ENCODE measurements at regions not wholly inside any gene's neighbourhood (a gene's known extent, or its start where the extent isn't known, plus 50 kb on each side); places are given as distances from the start of the nearest gene placed in this dataset.

DNA sequence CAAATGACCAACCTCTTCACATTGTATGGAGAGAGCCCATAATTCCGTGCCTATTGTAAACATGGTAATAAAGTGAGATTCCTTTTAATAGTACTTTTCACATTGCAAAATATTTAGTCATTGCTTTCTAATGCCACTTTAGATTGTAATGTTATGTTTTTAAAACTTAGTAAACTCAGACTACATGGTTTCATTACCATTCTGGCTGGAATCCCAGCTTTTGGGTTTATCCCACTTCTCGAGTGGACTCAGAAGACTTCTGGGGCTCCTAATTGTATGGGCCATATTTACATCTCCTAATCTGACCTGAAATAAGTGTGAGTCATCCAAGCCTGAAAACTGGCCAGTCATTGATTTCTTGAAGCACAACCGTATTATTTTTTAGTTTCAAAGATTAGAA is 217.6 kb downstream of the CAAP1 start:
- no peaks in the 10 kb centered on the region for H3K4me1 ChIP-seq (ENCODE audit: insufficient read depth, low read length)
- H3K27me3 Mint-ChIP-seq, result no peaks in the 10 kb centered on the region
- H3K9me3 Mint-ChIP-seq, result no peaks in the 10 kb centered on the region
- POLR2A ChIA-PET, result no interaction called here
- no peak for TF ChIP-seq CTCF (IDR thresholded peaks at IDR 0.05)
- no peak overlapping the region for H3K4me3 ChIP-seq (ENCODE audit: low read length)
- H3K9me3 ChIP-seq (ENCODE audit: control insufficient read depth in 1 of 2, insufficient read depth in 1 of 2, low read length in 2 of 2), result no peaks in the 10 kb centered on the region
- no peak overlapping the region for H3K27ac ChIP-seq (ENCODE audit: low read depth in 1 of 2, low read length in 2 of 2)
- H3K27me3 ChIP-seq (ENCODE audit: control insufficient read depth in 1 of 2, insufficient read depth in 2 of 2, low read length in 2 of 2), result no peaks in the 10 kb centered on the region
- H3K36me3 ChIP-seq (ENCODE audit: insufficient read depth, low read length), result no peaks in the 10 kb centered on the region
- H3K36me3 Mint-ChIP-seq (ENCODE audit: low read depth), result no peaks in the 10 kb centered on the region
- intact Hi-C loops (cut with DNase I, micrococcal nuclease), result no loop called here
- H3K4me1 Mint-ChIP-seq (ENCODE audit: low read depth), result no peaks in the 10 kb centered on the region
- CTCF ChIA-PET, result no interaction called here
- H3K27ac Mint-ChIP-seq, result no peak overlapping the region
- no peak for DNase-seq
- ATAC-seq (ENCODE audit: poor library complexity), result no peak
- H3K4me3 Mint-ChIP-seq, result no peak overlapping the region

DNA sequence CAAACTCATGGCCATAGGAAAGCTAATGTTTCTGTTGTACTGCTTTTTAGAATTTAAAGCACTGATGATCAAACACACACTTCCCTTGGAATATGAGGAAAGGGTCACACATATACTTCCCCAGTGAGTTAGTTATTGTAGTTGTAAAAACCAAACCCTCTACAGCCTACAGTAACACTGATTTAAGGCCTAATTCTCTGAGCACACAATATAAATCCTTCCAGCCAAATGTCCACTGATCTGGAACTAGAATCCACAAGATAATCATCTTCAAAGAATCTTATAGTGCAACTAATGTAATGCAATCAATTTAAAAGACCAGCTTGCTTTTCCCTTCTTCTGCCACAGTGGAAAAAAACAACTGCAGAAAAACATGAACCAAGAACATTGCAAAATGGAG is 219.3 kb downstream of the CAAP1 start:
- TF ChIP-seq CTCF (IDR thresholded peaks at IDR 0.05), result no peak
- H3K9me3 Mint-ChIP-seq, result no peaks in the 10 kb centered on the region
- no peaks in the 10 kb centered on the region for H3K27me3 Mint-ChIP-seq
- ATAC-seq (ENCODE audit: poor library complexity) (no peak), DNase-seq (no peak)
- no peak overlapping the region for H3K4me3 Mint-ChIP-seq
- Histone ChIP-seq H3K4me3 (ENCODE audit: low read length) (no peak overlapping the region), H3K36me3 (ENCODE audit: insufficient read depth, low read length) (no peaks in the 10 kb centered on the region), H3K27ac (ENCODE audit: low read depth in 1 of 2, low read length in 2 of 2) (no peak overlapping the region), H3K4me1 (ENCODE audit: insufficient read depth, low read length) (no peaks in the 10 kb centered on the region), H3K27me3 (ENCODE audit: control insufficient read depth in 1 of 2, insufficient read depth in 2 of 2, low read length in 2 of 2) (no peaks in the 10 kb centered on the region), H3K9me3 (ENCODE audit: control insufficient read depth in 1 of 2, insufficient read depth in 1 of 2, low read length in 2 of 2) (no peaks in the 10 kb centered on the region)
- H3K36me3 Mint-ChIP-seq (ENCODE audit: low read depth), result no peaks in the 10 kb centered on the region
- H3K27ac Mint-ChIP-seq, result no peak overlapping the region
- ChIA-PET POLR2A (no interaction called here), CTCF (interaction anchor here (1.6 kb wide), 1 partner anchor 17 kb away, joined by 5 read pairs; no protein-coding TSS in a partner anchor)
- no peaks in the 10 kb centered on the region for H3K4me1 Mint-ChIP-seq (ENCODE audit: low read depth)
- intact Hi-C loops (cut with DNase I, micrococcal nuclease), result no loop called here

DNA sequence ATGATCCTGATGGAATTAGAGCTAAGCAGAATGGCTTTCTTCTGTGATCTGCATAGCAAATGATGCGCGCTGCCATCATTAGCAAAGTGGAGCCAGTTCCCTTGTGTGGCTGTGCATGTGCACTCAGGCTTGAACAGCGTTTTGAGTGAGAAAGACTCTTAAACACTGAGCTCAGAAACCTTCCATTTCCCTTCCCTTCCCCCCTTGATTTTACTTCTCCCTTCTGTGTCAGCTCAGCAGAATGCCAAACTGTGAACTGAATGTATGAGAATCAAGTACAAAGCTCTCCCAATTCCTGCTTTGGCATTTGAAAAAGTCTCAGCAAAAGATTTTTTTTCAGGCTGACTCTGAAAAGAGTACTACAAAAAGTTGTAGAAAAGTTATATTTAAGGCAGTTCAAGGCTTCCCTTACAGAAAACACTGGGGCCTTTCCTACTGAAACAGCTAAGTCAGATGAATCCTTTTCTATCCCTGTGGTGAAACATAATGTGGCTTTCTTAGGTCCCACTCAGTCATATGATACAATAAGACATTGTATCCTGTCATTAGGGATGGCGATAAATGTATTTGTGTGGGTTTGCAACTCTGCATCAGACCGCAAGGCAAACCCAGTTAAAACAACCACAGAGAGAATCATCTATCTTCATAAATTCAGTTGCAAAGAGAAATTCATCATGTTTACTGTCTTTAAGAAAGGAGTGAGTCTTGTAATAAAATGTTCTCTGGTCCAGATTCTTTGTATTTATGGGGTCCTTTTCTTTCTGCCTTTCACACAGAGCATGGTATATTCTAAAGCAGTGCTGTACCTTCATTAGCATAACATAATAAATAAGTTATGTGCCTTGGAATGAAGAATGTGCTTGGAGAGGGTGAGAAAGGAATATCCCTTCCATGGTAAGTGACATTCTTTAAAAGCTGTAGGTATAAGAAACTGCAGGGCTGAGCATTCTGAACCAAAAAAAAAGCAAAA is 222.6 kb downstream of the CAAP1 start:
- no peak overlapping the region for H3K4me3 Mint-ChIP-seq
- no peaks in the 10 kb centered on the region for H3K36me3 Mint-ChIP-seq (ENCODE audit: low read depth)
- TF ChIP-seq CTCF (IDR thresholded peaks at IDR 0.05), result no peak
- ATAC-seq (ENCODE audit: poor library complexity) (no peak), DNase-seq (no peak)
- no peaks in the 10 kb centered on the region for H3K4me1 Mint-ChIP-seq (ENCODE audit: low read depth)
- Histone ChIP-seq H3K9me3 (ENCODE audit: control insufficient read depth in 1 of 2, insufficient read depth in 1 of 2, low read length in 2 of 2) (no peaks in the 10 kb centered on the region), H3K27ac (ENCODE audit: low read depth in 1 of 2, low read length in 2 of 2) (no peak overlapping the region), H3K27me3 (ENCODE audit: control insufficient read depth in 1 of 2, insufficient read depth in 2 of 2, low read length in 2 of 2) (no peaks in the 10 kb centered on the region), H3K4me1 (ENCODE audit: insufficient read depth, low read length) (no peaks in the 10 kb centered on the region), H3K36me3 (ENCODE audit: insufficient read depth, low read length) (no peaks in the 10 kb centered on the region), H3K4me3 (ENCODE audit: low read length) (no peak overlapping the region)
- H3K27me3 Mint-ChIP-seq, result no peaks in the 10 kb centered on the region
- no peak overlapping the region for H3K27ac Mint-ChIP-seq
- no peaks in the 10 kb centered on the region for H3K9me3 Mint-ChIP-seq
- CTCF ChIA-PET, result no interaction called here
- POLR2A ChIA-PET, result no interaction called here
- intact Hi-C loops (cut with DNase I, micrococcal nuclease), result no loop called here

Measured in CD4-positive, alpha-beta T cell (primary cell).